Neural progenitor cell (in vitro differentiated cells): ENCODE measurements at regions not wholly inside any gene's neighbourhood (a gene's known extent, or its start where the extent isn't known, plus 50 kb on each side); places are given as distances from the start of the nearest gene placed in this dataset.

ENCODE experiments used
- EZH2 ChIP-seq: fragments of 200-600 bp; sonication (generic); IDR thresholded peaks from 2 replicates; pipeline ENCODE4 v1.6.1; 2017; ENCODE audit warnings: antibody characterized with exemption, mild to moderate bottlenecking, moderate library complexity
- TF ChIP-seq, protein P1 (sequence below): fragments of 200-600 bp; sonication (generic); IDR thresholded peaks from 2 replicates; pipeline ENCODE4 v1.5.1; 2017; ENCODE audit warnings: antibody characterized with exemption, mild to moderate bottlenecking

DNA sequence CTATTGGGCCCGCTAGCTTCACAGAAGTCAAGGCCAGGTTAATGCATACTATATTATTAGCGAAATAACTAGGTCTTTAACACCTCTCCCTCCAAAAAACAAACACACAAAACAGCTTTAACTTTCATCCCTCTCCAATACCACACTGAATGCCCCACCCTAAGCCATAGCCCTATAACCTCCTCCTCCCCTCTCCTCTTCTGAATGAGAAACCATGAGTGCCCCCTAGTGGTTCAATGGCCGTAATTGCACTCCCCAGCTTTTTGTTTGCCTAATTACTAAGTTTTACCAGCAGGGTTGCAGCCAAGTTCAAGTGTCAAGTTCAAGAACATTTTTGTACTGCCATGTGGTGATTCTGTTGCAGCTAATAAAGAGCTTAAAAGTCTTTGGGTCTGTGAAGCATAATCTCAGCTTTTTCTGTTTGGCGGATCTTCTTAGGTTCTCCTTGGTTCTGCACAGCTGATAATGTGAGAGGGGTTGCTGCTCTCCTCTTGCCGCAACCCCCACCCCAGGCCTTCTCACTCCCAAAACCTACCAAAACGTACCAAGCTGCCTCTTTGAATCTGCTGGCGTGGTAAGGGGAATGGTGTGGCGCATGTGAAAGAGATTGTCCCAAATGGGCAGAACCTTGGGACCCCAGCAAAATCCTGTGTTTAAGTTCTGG, 57.9 kb downstream of the RPL22L1 start:
- no peak for TF ChIP-seq EZH2
- TF ChIP-seq, protein P1, sequence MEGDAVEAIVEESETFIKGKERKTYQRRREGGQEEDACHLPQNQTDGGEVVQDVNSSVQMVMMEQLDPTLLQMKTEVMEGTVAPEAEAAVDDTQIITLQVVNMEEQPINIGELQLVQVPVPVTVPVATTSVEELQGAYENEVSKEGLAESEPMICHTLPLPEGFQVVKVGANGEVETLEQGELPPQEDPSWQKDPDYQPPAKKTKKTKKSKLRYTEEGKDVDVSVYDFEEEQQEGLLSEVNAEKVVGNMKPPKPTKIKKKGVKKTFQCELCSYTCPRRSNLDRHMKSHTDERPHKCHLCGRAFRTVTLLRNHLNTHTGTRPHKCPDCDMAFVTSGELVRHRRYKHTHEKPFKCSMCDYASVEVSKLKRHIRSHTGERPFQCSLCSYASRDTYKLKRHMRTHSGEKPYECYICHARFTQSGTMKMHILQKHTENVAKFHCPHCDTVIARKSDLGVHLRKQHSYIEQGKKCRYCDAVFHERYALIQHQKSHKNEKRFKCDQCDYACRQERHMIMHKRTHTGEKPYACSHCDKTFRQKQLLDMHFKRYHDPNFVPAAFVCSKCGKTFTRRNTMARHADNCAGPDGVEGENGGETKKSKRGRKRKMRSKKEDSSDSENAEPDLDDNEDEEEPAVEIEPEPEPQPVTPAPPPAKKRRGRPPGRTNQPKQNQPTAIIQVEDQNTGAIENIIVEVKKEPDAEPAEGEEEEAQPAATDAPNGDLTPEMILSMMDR, result peak; percentile 98
